D721Med (cell line): ENCODE measurements at regions not wholly inside any gene's neighbourhood (a gene's known extent, or its start where the extent isn't known, plus 50 kb on each side); places are given as distances from the start of the nearest gene placed in this dataset.

ENCODE experiments used
- DNase-seq: peaks from one replicate; pipeline ENCODE4 v3.0.0; 2011; ENCODE audit warnings: low spot score; ENCODE audit not compliant: insufficient read length
- FAIRE-seq: peaks from 2 replicates; lab custom pipeline; 2011; peaks lifted over from hg19 to GRCh38; lab: Jason Lieb, UNC
- TF ChIP-seq, protein P1 (sequence below): IDR thresholded peaks from 2 replicates; pipeline ENCODE4 v1.5.1; 2012; ENCODE audit warnings: mild to moderate bottlenecking, control low read depth; ENCODE audit not compliant: insufficient read depth; ENCODE audit errors: missing control alignments

DNA sequence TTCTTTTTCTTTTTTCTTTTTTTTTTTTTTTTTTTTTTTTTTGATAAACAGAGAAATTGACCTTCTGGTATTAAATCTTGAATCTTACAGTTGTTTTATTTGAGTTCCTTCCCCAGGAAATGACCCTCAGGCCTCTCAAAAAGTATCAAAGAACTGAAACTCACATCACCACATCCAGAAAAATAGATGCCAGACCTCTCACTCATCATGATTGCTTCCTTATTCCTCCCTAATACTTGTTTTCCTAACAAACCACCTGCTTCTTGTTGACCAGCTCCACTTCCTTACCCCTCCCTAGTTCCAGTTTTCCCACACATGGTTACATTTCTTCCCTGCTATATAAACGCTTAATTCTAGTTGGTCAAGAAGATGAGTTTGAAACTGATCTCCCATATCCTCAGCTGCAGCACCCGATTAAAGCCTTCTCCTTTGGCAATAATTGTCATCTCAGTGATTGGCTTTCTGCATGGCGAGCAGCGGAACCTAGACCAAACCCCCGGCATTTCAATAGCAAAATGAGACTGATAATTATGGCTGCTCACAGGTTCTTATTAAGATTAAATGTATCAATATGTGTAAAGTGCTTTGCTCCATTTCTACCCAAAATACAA lies 681.1 kb upstream of the AUTS2 start:
- TF ChIP-seq, protein P1, sequence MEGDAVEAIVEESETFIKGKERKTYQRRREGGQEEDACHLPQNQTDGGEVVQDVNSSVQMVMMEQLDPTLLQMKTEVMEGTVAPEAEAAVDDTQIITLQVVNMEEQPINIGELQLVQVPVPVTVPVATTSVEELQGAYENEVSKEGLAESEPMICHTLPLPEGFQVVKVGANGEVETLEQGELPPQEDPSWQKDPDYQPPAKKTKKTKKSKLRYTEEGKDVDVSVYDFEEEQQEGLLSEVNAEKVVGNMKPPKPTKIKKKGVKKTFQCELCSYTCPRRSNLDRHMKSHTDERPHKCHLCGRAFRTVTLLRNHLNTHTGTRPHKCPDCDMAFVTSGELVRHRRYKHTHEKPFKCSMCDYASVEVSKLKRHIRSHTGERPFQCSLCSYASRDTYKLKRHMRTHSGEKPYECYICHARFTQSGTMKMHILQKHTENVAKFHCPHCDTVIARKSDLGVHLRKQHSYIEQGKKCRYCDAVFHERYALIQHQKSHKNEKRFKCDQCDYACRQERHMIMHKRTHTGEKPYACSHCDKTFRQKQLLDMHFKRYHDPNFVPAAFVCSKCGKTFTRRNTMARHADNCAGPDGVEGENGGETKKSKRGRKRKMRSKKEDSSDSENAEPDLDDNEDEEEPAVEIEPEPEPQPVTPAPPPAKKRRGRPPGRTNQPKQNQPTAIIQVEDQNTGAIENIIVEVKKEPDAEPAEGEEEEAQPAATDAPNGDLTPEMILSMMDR: no peak
- DNase-seq (no peak), FAIRE-seq (no peak)

DNA sequence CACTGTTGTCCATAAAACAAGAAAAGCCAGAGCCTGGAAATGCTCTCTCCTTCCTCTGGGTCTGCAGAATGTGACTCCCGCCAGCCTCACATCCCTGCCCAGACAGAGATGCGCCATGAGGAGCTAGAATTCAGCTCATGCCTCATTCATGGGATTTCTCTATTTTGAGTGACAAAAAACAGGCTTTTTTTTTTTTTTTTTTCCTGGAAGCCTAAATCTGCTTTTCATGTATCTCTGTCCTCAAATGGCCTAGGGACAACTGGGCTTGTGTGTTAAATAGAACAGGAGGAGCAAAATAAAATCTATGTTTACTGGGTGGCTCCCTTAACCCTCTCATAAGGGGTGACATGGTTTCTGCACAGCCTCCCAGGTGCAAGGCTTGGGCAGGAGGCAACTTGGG lies 679.7 kb upstream of the AUTS2 start:
- FAIRE-seq (no peak), DNase-seq (no peak)
- TF ChIP-seq, protein P1: no peak

DNA sequence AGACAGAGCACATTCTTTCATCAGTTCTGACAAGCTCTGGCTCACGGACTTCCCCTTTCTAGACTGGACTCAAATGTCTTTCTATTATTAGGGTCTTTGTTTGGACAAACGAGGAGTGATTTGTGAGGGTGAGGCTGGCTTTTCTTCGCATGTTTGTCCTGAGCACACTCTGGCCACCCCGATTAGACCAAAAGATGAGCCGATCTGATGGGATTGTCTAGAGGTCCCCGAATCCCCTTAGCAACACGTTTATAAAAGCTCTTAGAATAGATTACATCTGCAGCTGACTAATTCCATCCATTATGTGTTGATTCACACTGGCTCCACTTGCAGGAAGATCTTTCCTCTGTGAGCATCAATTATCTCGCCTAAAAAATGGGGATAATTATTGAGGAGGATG lies 675.4 kb upstream of the AUTS2 start:
- DNase-seq (peak; percentile 32), FAIRE-seq (peak; percentile 71)
- TF ChIP-seq, protein P1: no peak

DNA sequence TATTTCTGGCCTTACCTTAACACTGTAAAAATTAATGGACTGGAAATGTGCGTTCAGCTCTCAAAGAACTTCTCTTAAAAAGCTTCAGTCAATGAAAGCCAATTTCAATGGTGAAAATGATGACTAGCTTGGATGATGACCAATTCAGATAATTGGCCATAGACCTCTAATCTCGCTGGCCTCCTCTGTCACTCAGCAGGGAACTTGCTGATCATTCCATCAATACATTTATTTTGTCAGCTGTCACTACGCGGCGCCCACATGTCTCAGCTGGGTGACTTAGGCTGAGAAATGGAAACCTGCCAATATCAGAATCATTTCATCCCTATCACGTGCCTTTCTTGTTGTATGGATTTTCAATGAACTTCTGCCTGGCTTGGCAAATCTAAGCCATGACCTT lies 673.0 kb upstream of the AUTS2 start:
- TF ChIP-seq, protein P1: no peak
- no peak for FAIRE-seq
- DNase-seq: no peak

DNA sequence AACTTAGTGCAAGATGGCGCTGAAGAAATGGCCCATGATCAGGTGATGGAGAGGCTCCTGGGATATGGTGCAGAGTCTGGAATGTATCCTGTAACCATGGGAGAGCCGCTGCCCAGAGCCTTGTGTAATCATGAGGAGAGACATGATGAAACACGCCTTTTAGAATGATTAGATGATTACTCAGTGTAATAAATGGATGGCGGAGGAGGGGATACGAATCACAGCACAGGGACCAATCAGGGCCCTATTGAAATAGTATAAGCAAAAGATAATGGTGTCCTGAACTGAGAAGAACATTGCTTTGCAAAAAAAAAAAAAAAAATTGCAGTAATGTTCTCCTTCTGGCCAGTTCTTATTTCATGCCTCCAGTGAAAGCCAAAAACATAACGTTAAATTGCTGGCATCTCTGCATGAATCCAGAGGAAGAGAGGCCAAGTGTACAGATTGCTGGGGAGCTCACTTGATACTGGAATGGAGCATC lies 668.5 kb upstream of the AUTS2 start:
- TF ChIP-seq, protein P1: no peak
- FAIRE-seq (no peak), DNase-seq (no peak)

DNA sequence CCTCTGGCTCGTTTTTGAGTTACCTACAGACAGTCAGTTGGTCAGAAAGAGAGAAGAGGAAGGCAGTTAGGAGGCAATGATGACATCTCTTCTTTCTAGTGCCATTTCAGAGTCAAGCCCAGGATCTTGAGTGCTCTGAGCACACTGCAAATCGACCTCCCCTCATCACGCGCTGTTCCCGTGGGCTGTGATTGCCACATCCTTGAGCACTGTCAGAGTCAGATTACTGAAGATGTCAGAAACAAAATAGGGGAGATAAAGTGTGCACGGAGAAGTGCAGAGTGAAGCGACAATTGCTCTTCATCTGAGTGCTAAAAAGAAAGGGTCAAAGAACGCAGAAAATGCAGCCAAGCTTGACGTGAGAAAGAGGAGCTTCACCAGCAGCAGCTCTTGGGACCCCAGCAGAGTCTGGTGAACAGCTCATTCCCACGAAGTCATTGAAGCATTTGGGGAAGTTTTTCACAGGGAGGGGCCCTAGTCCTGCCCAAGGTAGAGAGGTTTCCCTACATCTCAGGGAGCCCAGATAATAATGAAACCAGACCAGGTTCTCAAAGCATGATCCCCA lies 661.7 kb upstream of the AUTS2 start:
- FAIRE-seq (no peak), DNase-seq (no peak)
- TF ChIP-seq, protein P1: no peak

DNA sequence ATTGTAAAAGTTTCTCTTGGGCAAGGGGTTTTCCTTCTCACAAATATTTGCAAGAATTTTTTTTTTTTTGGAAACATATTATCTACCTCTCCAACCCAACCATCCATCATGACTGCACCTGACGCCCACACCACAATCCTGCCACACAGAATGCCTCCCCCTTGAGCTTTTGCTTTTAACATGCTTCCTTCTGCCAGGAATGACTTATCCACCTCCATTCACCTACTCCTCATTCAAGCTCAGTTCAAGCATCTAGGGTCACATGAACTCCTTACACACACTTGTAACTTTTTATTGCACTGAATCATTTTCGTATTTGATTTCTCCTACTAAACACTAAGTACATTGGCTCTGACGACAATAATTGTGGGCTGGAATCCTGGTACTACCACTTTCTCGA lies 660.1 kb upstream of the AUTS2 start:
- FAIRE-seq (no peak), DNase-seq (no peak)
- TF ChIP-seq, protein P1: no peak
